ENCODE measurements at regions not wholly inside any gene's neighbourhood (a gene's known extent, or its start where the extent isn't known, plus 50 kb on each side); places are given as distances from the start of the nearest gene placed in this dataset.

GRCh38 chr7:113247198-113247597, 128.8 kb upstream of the SMIM30 start:
- no peak for TF ChIP-seq USF2 (IDR thresholded peaks at IDR 0.05; ENCODE audit: borderline replicate concordance, low read depth, low read length)
- no peak for TF ChIP-seq CTCF (IDR thresholded peaks at IDR 0.05 in 2 of 3, conservative IDR thresholded peaks at IDR 0.05 in 1 of 3; ENCODE audit: control insufficient read depth in 2 of 3, extremely low read depth in 1 of 3, insufficient read depth in 1 of 3, low read depth in 3 of 3, low read length in 3 of 3)
- no peak for TF ChIP-seq PAX5 (IDR thresholded peaks at IDR 0.05; ENCODE audit: borderline replicate concordance, low read depth, low read length)
